Head of caudate nucleus (tissue), 42 donors: ENCODE measurements at regions not wholly inside any gene's neighbourhood (a gene's known extent, or its start where the extent isn't known, plus 50 kb on each side); places are given as distances from the start of the nearest gene placed in this dataset.
"Not testable (repeated sequence)": the region's sequence is repeated elsewhere in the genome, so short reads cannot be mapped to it uniquely, and the experiment has no call there.

ENCODE experiments used
- DNase-seq, 42 donors: peaks; one replicate each; pipeline versions ENCODE4 v3.0.0 to v3.0.0-alpha.2; 2020 to 2021; ENCODE audit warnings: mixed read lengths in 7 of 42
- intact Hi-C: fragments of 100-400 bp; cut with DNase I; formaldehyde crosslinking; loops from one replicate; pipeline ENCODE4 v1.15.0; 2022

GRCh38 chr2:20113004-20113796, 61.8 kb upstream of the LAPTM4A start:
- DNase-seq, result no peak
- intact Hi-C loops, result no loop called here

DNA sequence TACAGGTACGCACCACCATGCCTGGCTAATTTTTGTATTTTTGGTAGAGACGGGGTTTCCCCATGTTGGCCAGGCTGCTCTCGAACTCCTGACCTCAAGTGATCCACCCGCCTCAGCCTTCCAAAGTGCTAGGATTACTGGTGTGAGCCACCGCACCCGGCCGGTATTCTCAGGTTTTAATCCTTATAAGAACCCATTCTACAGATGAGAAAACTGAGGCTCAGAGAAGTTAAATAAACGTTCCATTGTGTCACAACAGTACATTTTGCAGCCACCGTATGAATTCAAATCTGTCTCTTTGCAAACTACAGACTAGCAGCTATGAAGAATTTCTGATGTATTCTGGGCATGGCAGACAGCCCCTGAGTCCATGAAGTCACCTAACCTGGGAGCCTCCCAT, 60.9 kb upstream of the LAPTM4A start:
- DNase-seq, intact Hi-C loops: not testable (repeated sequence)

DNA sequence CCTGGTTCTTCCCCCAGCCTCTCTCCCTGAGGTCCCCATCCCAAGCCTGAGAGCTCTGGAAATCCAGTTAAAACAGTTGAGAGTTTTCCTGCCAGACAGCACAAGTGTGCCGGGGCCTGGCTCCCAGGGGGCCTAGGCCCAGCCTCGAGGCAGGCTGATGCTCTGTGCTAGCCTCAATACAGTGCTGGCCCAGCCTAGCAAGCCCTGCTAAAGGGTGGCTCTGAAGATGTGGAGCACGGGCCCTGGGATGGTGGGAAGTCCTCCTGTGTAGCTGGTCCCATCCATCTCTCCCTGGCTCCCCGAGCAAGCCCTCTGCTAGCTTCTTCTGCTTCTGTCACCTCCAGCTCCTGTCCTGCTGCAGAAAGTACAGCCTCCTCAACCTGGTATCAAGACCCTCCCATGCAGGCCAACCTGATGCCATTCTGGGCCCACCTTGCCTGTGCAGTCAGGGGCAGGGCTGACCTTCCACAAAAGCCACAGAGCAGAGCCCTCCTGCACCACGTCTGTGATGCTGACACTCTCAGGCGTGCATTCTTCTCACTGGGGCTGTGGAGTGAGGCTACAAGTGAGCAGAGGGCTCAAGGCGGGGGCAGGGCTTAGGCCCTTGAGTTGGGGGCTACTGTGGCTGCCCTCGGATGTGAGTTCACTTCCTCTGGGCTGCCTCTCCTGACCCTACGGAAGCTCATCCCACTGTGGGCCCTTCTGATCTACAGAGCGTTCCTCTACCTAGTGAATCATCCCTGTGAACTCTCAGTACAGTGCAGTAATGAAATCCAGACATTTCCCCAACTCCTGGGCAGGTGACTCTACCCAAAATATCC, 60.1 kb upstream of the LAPTM4A start:
- intact Hi-C loops, result no loop called here
- DNase-seq, result no peak

- DNase-seq, result no peak
- intact Hi-C loops, result no loop called here
These were observed 59.4 kb upstream of the LAPTM4A start for GRCh38 chr2:20110876-20111275.

- intact Hi-C loops, result no loop called here
- DNase-seq, result no peak
These were observed 59.0 kb upstream of the LAPTM4A start for GRCh38 chr2:20110383-20110782.

GRCh38 chr2:20108655-20109396, 57.4 kb upstream of the LAPTM4A start:
- intact Hi-C loops, result no loop called here
- no peak for DNase-seq

DNA sequence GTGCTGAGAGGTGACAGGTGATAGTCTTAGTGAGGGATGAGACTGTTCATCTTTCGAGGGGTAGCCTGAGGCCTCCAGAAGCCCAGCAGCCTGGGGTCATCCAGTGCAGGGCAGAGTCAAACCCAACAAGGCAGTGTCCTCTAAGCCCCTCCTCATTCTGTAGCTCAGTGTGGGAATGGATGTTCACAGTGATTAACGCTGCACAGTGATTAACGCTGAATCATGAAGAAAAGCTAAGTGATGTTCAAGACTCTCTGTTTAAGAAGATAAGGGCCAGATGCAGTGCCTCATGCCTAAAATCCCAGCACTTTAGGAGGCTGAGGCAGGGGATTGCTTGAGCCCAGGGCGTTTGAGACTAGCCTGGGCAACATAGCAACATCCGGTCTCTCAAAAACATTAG, 56.3 kb upstream of the LAPTM4A start:
- intact Hi-C loops, result no loop called here

GRCh38 chr2:20107352-20107751, 55.9 kb upstream of the LAPTM4A start:
- intact Hi-C loops, result no loop called here
- DNase-seq, result no peak

More for the DNA sequence above, 56.3 kb upstream of the LAPTM4A start:
- DNase-seq, result no peak

- intact Hi-C loops, result no loop called here
- peak in 27 of 42 donors; percentile 9 to 69 (median 33) for DNase-seq
These were observed 55.3 kb upstream of the LAPTM4A start for GRCh38 chr2:20106746-20107145.

- no peak for DNase-seq
- intact Hi-C loops, result no loop called here
These were observed 53.6 kb upstream of the LAPTM4A start for GRCh38 chr2:20104900-20105545.

DNA sequence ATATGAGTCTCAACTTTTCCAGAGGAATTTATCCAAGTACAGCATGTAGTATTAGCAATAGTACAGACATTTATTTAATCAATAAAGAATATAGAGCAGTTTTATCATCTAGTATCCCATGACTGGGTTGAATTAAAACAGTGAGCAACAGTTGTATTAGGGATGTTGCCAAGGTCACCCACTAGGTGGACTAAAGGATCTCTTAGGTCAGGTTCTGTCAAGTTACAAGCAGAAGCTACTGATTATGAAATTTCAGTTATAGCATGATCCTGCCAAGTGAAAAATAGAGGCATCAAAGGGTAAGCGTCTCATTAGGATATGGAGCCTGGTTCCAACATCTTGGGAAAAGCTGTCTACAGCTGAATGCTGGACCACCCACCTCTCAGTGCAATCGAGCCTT, 52.1 kb upstream of the LAPTM4A start:
- intact Hi-C loops, result no loop called here
- no peak for DNase-seq
